NB4 (cell line): ENCODE measurements at regions not wholly inside any gene's neighbourhood (a gene's known extent, or its start where the extent isn't known, plus 50 kb on each side); places are given as distances from the start of the nearest gene placed in this dataset.

Experiments used
- CTCF ChIP-seq: IDR thresholded peaks from one replicate; pipeline ENCODE4 v1.5.1; 2012; ENCODE audit warnings: low read depth, low read length
- POLR2A ChIP-seq: IDR thresholded peaks from 2 replicates; pipeline ENCODE4 v1.6.1; 2011; ENCODE audit warnings: mild to moderate bottlenecking; ENCODE audit not compliant: insufficient read length; ENCODE audit errors: extremely low read depth

GRCh38 chr2:220747736-220748135, 824.4 kb downstream of the EPHA4 start:
- TF ChIP-seq CTCF (no peak), POLR2A (no peak)
